Trophoblast cell (in vitro differentiated cells and primary cell): ENCODE measurements at regions not wholly inside any gene's neighbourhood (a gene's known extent, or its start where the extent isn't known, plus 50 kb on each side); places are given as distances from the start of the nearest gene placed in this dataset.

Source experiments
- DNase-seq, 2 donors: peaks; one replicate each; pipeline ENCODE4 v3.0.0-alpha.2; 2016
- H2AFZ ChIP-seq: 2 replicates; pipeline ENCODE4 v1.6.1; 2013; ENCODE audit warnings: low read length, moderate library complexity, mild to moderate bottlenecking; ENCODE audit not compliant: insufficient read depth, poor library complexity
- H2AK5ac ChIP-seq: 2 replicates; pipeline ENCODE4 v1.6.1; 2013; ENCODE audit warnings: mild to moderate bottlenecking, low read length
- H2BK120ac ChIP-seq: 2 replicates; pipeline ENCODE4 v1.6.1; 2013; ENCODE audit warnings: low read length, mild to moderate bottlenecking, moderate library complexity; ENCODE audit not compliant: insufficient read depth, poor library complexity
- H2BK12ac ChIP-seq: 2 replicates; pipeline ENCODE4 v1.6.1; 2013; ENCODE audit warnings: mild to moderate bottlenecking, low read length, moderate library complexity
- H2BK5ac ChIP-seq: 2 replicates; pipeline ENCODE4 v1.6.1; 2013; ENCODE audit warnings: low read length, low read depth, moderate library complexity, mild to moderate bottlenecking; ENCODE audit not compliant: poor library complexity
- H3K14ac ChIP-seq: 2 replicates; pipeline ENCODE4 v1.6.1; 2013; ENCODE audit warnings: mild to moderate bottlenecking, low read length
- H3K18ac ChIP-seq: 2 replicates; pipeline ENCODE4 v1.6.1; 2013; ENCODE audit warnings: mild to moderate bottlenecking, low read length
- H3K23ac ChIP-seq: 2 replicates; pipeline ENCODE4 v1.6.1; 2013; ENCODE audit warnings: low read length
- H3K27ac ChIP-seq: 2 replicates; pipeline ENCODE4 v1.5.1; 2013; ENCODE audit warnings: low read depth, mild to moderate bottlenecking, inconsistent platforms, low read length, moderate library complexity
- H3K27me3 ChIP-seq: 2 replicates; pipeline ENCODE4 v1.6.1; 2013; ENCODE audit warnings: inconsistent platforms, mild to moderate bottlenecking, low read length, moderate library complexity; ENCODE audit not compliant: insufficient read depth
- H3K36me3 ChIP-seq, 2 experiments: 1 replicate in 1 of 2; 2 replicates in 1 of 2; pipeline ENCODE4 v1.6.1; 2013; ENCODE audit warnings: low read length in 2 of 2, mild to moderate bottlenecking in 2 of 2, moderate library complexity in 1 of 2; ENCODE audit not compliant: insufficient read depth in 2 of 2, control insufficient read depth in 1 of 2
- H3K4ac ChIP-seq: 2 replicates; pipeline ENCODE4 v1.6.1; 2013; ENCODE audit warnings: low read depth, mild to moderate bottlenecking, low read length, moderate library complexity
- H3K4me1 ChIP-seq, 2 experiments: 1 replicate in 1 of 2; 2 replicates in 1 of 2; pipeline ENCODE4 v1.6.1; 2013; ENCODE audit warnings: low read length in 2 of 2, mild to moderate bottlenecking in 2 of 2, moderate library complexity in 1 of 2; ENCODE audit not compliant: insufficient read depth in 2 of 2, control insufficient read depth in 1 of 2
- H3K4me2 ChIP-seq: 2 replicates; pipeline ENCODE4 v1.6.1; 2013; ENCODE audit warnings: inconsistent platforms, mild to moderate bottlenecking, low read length, moderate library complexity
- H3K4me3 ChIP-seq: 2 replicates; pipeline ENCODE4 v1.5.1; 2013; ENCODE audit warnings: mild to moderate bottlenecking, low read depth, low read length, inconsistent platforms
- H3K79me1 ChIP-seq: one replicate; pipeline ENCODE4 v1.6.1; 2013; ENCODE audit warnings: low read length
- H3K79me2 ChIP-seq: 2 replicates; pipeline ENCODE4 v1.6.1; 2013; ENCODE audit warnings: low read length, mild to moderate bottlenecking; ENCODE audit not compliant: control insufficient read depth, insufficient read depth, poor library complexity
- H3K9ac ChIP-seq: 2 replicates; pipeline ENCODE4 v1.6.1; 2013; ENCODE audit warnings: mild to moderate bottlenecking, low read length
- H3K9me3 ChIP-seq: 2 replicates; pipeline ENCODE4 v1.6.1; 2013; ENCODE audit warnings: low read depth, mild to moderate bottlenecking, control low read depth, inconsistent platforms, low read length; ENCODE audit not compliant: insufficient read depth
- H4K12ac ChIP-seq: 2 replicates; pipeline ENCODE4 v1.6.1; 2013; ENCODE audit warnings: low read depth, mild to moderate bottlenecking, low read length, moderate library complexity
- H4K8ac ChIP-seq: 2 replicates; pipeline ENCODE4 v1.6.1; 2013; ENCODE audit warnings: low read depth, mild to moderate bottlenecking, low read length, moderate library complexity
- H4K91ac ChIP-seq: one replicate; pipeline ENCODE4 v1.6.1; 2013; ENCODE audit warnings: low read depth, mild to moderate bottlenecking, low read length, moderate library complexity
- WGBS: extraction: QIAGEN DNeasy Blood & Tissue Kit; methylation state at CpG from one replicate; pipeline ENCODE4 v1.1.7; 2013; ENCODE audit warnings: missing lambda C conversion rate; ENCODE audit not compliant: insufficient read length, insufficient coverage; ENCODE audit errors: extremely low coverage; 5-methylcytosine and 5-hydroxymethylcytosine counted together

DNA sequence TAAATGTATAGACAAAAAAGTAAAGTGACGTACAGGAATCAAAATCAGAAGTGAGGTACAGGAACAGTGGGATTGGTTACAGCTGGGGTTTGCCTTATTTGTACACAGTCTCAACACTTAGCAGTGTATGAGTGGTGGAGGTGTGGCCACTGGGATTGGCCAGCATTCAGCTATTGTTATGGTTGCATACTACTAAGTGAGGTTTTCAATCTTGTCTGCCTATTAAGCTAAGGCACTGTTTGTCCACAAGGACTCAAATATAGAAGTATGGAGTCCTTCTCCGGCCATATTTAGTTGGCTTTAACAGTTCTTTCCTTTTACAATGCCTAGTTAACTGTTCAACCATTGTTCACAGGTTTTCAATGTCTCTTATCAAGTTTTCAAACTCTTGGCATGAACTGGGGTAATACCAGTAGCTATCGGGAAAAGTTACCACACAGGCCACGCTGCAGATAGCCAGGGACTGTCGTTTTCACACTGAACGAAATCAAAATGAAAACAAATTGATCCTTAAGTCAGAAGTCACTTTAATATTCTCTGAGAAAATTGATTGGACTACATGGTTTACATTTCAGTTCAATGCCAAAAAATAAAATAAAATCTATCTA lies 176.0 kb upstream of the FREM1 start:
- no peak overlapping the region for H2BK12ac ChIP-seq
- no peak overlapping the region for H4K12ac ChIP-seq
- no peak overlapping the region for H3K23ac ChIP-seq
- no peaks in the 10 kb centered on the region for H3K36me3 ChIP-seq
- no peaks in the 10 kb centered on the region for H3K79me2 ChIP-seq
- no peaks in the 10 kb centered on the region for H3K27me3 ChIP-seq
- no peak overlapping the region for H2BK120ac ChIP-seq
- no CpG with 5 or more reads among the region's 6 CpGs for WGBS
- H2AK5ac ChIP-seq = no peak overlapping the region
- H4K91ac ChIP-seq = no peak overlapping the region
- H3K4ac ChIP-seq = no peak overlapping the region
- H2AFZ ChIP-seq = no peak overlapping the region
- no peaks in the 10 kb centered on the region for H3K4me1 ChIP-seq
- H4K8ac ChIP-seq = no peak overlapping the region
- H3K9ac ChIP-seq = no peak overlapping the region
- no peak overlapping the region for H3K18ac ChIP-seq
- H3K79me1 ChIP-seq = no peaks in the 10 kb centered on the region
- H3K9me3 ChIP-seq = no peaks in the 10 kb centered on the region
- no peak overlapping the region for H3K4me2 ChIP-seq
- no peak overlapping the region for H3K27ac ChIP-seq
- no peak overlapping the region for H3K4me3 ChIP-seq
- H2BK5ac ChIP-seq = no peak overlapping the region
- DNase-seq = no peak
- H3K14ac ChIP-seq = no peak overlapping the region

DNA sequence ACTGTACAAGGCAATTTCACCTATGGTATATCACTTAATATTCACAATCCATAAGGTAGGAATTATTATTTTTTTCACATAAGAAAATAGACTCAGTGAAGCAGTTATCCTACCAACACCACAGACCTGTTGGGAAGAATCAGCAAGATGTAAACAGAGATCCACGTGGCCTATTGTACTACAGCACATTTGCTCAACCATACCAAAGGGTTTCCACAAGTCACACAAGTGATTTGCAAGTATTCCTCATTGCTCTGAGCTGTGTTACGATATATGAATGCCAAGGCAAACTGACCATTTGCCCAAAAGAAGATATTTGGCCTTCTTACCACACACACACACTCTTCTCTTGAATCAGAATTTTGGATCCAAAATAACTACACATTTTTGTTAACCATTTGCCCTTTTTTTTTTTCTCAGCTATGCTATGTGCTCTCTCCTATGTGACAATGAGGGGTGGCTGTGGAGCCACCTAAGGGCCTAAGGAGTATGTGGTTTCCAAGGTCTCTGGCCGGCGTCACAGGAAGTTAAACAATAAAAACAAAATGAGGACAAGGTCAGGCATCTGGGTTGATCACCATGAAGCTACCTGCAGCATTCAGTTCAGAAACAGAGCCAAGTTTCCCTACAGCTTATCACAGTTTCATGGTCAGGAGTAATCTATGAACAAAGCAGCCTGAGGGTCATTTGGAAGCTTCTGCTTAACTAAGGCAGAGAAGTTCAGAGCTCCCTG lies 171.0 kb upstream of the FREM1 start:
- no peak overlapping the region for H3K4me2 ChIP-seq

GRCh38 chr9:15080401-15080800 lies 170.2 kb upstream of the FREM1 start:
- Histone ChIP-seq H3K9me3 (no peaks in the 10 kb centered on the region), H2AFZ (no peak overlapping the region), H4K12ac (no peak overlapping the region), H3K9ac (no peak overlapping the region), H3K4me1 (peaks cover 0 to 6% of the 10 kb centered on the region in 2 experiments), H2BK12ac (no peak overlapping the region), H3K23ac (no peak overlapping the region), H3K4ac (no peak overlapping the region), H4K8ac (no peak overlapping the region), H2AK5ac (no peak overlapping the region), H3K18ac (no peak overlapping the region), H3K79me1 (no peaks in the 10 kb centered on the region), H2BK5ac (no peak overlapping the region), H3K4me3 (no peak overlapping the region), H3K4me2 (no peak overlapping the region), H3K79me2 (no peaks in the 10 kb centered on the region), H4K91ac (no peak overlapping the region), H3K27ac (no peak overlapping the region), H3K14ac (no peak overlapping the region), H3K36me3 (no peaks in the 10 kb centered on the region), H3K27me3 (no peaks in the 10 kb centered on the region), H2BK120ac (no peak overlapping the region)
- no CpG with 5 or more reads among the region's 3 CpGs for WGBS
- no peak for DNase-seq

More for the DNA sequence above, 171.0 kb upstream of the FREM1 start:
- Histone ChIP-seq H3K79me1 (no peaks in the 10 kb centered on the region), H3K18ac (no peak overlapping the region), H3K4ac (no peak overlapping the region), H2BK5ac (no peak overlapping the region), H3K36me3 (no peaks in the 10 kb centered on the region), H2AFZ (no peak overlapping the region), H4K12ac (no peak overlapping the region), H3K9me3 (no peaks in the 10 kb centered on the region), H3K27me3 (no peaks in the 10 kb centered on the region), H3K23ac (no peak overlapping the region), H2AK5ac (no peak overlapping the region), H3K14ac (no peak overlapping the region), H3K4me3 (no peak overlapping the region), H3K27ac (no peak overlapping the region), H4K8ac (no peak overlapping the region), H3K4me1 (peaks cover 0 to 6% of the 10 kb centered on the region in 2 experiments), H3K79me2 (no peaks in the 10 kb centered on the region), H2BK12ac (no peak overlapping the region), H2BK120ac (no peak overlapping the region), H4K91ac (no peak overlapping the region), H3K9ac (no peak overlapping the region)
- no CpG with 5 or more reads among the region's 4 CpGs for WGBS
- DNase-seq = no peak

DNA sequence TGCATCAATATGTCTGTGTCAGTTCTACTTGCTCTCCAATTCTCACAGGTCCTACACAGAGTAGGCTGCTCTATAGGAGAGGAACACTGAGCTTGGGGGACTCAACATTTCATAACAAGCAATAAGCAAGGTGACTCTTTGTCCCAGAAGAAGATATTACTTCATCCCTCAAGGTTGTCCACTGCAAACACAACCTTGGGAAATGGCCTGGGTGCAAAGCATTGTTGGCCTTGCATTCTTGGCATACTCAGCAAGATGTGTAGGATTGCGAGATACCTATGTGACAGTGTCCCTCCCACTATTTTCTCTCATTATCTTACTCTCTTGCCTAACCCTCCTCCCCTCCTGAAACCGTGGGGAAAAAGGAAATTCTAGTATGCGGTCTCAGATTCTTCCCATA lies 169.8 kb upstream of the FREM1 start:
- Histone ChIP-seq H4K8ac (no peak overlapping the region), H3K23ac (no peak overlapping the region), H3K4ac (no peak overlapping the region), H3K36me3 (no peaks in the 10 kb centered on the region), H3K9ac (no peak overlapping the region), H2AK5ac (no peak overlapping the region), H2AFZ (no peak overlapping the region), H3K4me1 (peaks cover 0 to 6% of the 10 kb centered on the region in 2 experiments), H2BK120ac (no peak overlapping the region), H3K14ac (no peak overlapping the region), H3K4me2 (no peak overlapping the region), H4K91ac (no peak overlapping the region), H2BK12ac (no peak overlapping the region), H3K18ac (no peak overlapping the region), H3K79me1 (no peaks in the 10 kb centered on the region), H3K4me3 (no peak overlapping the region), H3K9me3 (no peaks in the 10 kb centered on the region), H3K27me3 (no peaks in the 10 kb centered on the region), H3K27ac (no peak overlapping the region), H3K79me2 (no peaks in the 10 kb centered on the region), H2BK5ac (no peak overlapping the region), H4K12ac (no peak overlapping the region)
- DNase-seq = peak; percentile 56 to 82
- no CpG with 5 or more reads among the region's 3 CpGs for WGBS
